Upper lobe of left lung (tissue), 4 donors: ENCODE measurements at regions not wholly inside any gene's neighbourhood (a gene's known extent, or its start where the extent isn't known, plus 50 kb on each side); places are given as distances from the start of the nearest gene placed in this dataset.

Experiments
- CTCF ChIP-seq, 6 experiments: fragments of 450-650 bp in 4 of 6; fragments of 200-600 bp in 2 of 6; sonication (generic) in 2 of 6; IDR thresholded peaks; one replicate each; pipeline ENCODE4 v1.5.1; 2016 to 2019; ENCODE audit warnings: antibody characterized with exemption in 6 of 6
- EP300 ChIP-seq, 4 donors: sonication (generic); formaldehyde crosslinking; IDR thresholded peaks; one replicate each; pipeline ENCODE4 v1.5.1; 2017; ENCODE audit warnings: antibody characterized with exemption in 4 of 4, control low read depth in 2 of 4
- POLR2AphosphoS5 ChIP-seq, 2 donors: sonication (generic); formaldehyde crosslinking; IDR thresholded peaks; one replicate each; pipeline ENCODE4 v1.5.1; 2017; ENCODE audit warnings: antibody characterized with exemption in 2 of 2

GRCh38 chr6:164424489-164424888 is 884.9 kb downstream of the C6orf118 start:
- no peak for TF ChIP-seq CTCF (IDR thresholded peaks at IDR 0.05)
- no peak for TF ChIP-seq EP300 (IDR thresholded peaks at IDR 0.05)
- no peak for TF ChIP-seq POLR2AphosphoS5 (IDR thresholded peaks at IDR 0.05)
